Testis (tissue), 2 donors: ENCODE measurements at regions not wholly inside any gene's neighbourhood (a gene's known extent, or its start where the extent isn't known, plus 50 kb on each side); places are given as distances from the start of the nearest gene placed in this dataset.

Experiments used
- DNase-seq: peaks from one replicate; pipeline ENCODE4 v3.0.0-alpha.2; 2019
- H3K27ac ChIP-seq, 2 donors: fragments of 200-600 bp; sonication (generic); one replicate each; pipeline ENCODE4 v1.5.1; 2019
- H3K27me3 ChIP-seq: fragments of 200-600 bp; sonication (generic); one replicate; pipeline ENCODE4 v1.5.1; 2019
- H3K36me3 ChIP-seq: fragments of 200-600 bp; sonication (generic); one replicate; pipeline ENCODE4 v1.5.1; 2017; ENCODE audit warnings: low read depth; ENCODE audit errors: missing control alignments
- H3K4me1 ChIP-seq: fragments of 200-600 bp; sonication (generic); one replicate; pipeline ENCODE4 v1.5.1; 2019
- H3K4me3 ChIP-seq, 2 donors: fragments of 200-600 bp; sonication (generic); one replicate each; pipeline ENCODE4 v1.5.1; 2017 to 2019
- H3K9me3 ChIP-seq: fragments of 200-600 bp; sonication (generic); one replicate; pipeline ENCODE4 v1.5.1; 2017
- CTCF ChIP-seq, 3 experiments: fragments of 450-650 bp in 2 of 3; fragments of 200-600 bp in 1 of 3; sonication (generic) in 1 of 3; IDR thresholded peaks; one replicate each; pipeline ENCODE4 v1.5.1; 2016 to 2019; ENCODE audit warnings: antibody characterized with exemption in 3 of 3, mild to moderate bottlenecking in 2 of 3, moderate library complexity in 1 of 3
- POLR2A ChIP-seq: fragments of 450-650 bp; IDR thresholded peaks from one replicate; pipeline ENCODE4 v1.6.1; 2017; ENCODE audit warnings: antibody characterized with exemption, mild to moderate bottlenecking, moderate library complexity
- WGBS, 2 donors: methylation state at CpG; one replicate each; pipeline ENCODE4 v1.1.5; 2018; 5-methylcytosine and 5-hydroxymethylcytosine counted together
- intact Hi-C: fragments of 100-400 bp; cut with DNase I; formaldehyde crosslinking; loops from one replicate; pipeline ENCODE4 v1.15.1; 2023; ENCODE audit warnings: low total_unique reads

- TF ChIP-seq CTCF (IDR thresholded peaks at IDR 0.05) (no peak), POLR2A (no peak)
These were observed 103.6 kb downstream of the MACIR start for GRCh38 chr5:103362211-103362610.

GRCh38 chr5:103360475-103360874 lies 101.9 kb downstream of the MACIR start:
- no peak for TF ChIP-seq POLR2A
- TF ChIP-seq CTCF (IDR thresholded peaks at IDR 0.05): no peak
- no peaks in the 10 kb centered on the region for H3K36me3 ChIP-seq
- no peak overlapping the region for H3K4me3 ChIP-seq
- H3K9me3 ChIP-seq: no peaks in the 10 kb centered on the region
- H3K4me1 ChIP-seq: no peaks in the 10 kb centered on the region
- DNase-seq: no peak
- H3K27ac ChIP-seq: no peak overlapping the region
- intact Hi-C loops: no loop called here
- no peaks in the 10 kb centered on the region for H3K27me3 ChIP-seq

More at GRCh38 chr5:103362211-103362610, 103.6 kb downstream of the MACIR start:
- Histone ChIP-seq H3K9me3 (no peaks in the 10 kb centered on the region), H3K4me1 (no peaks in the 10 kb centered on the region), H3K27ac (no peak overlapping the region), H3K4me3 (no peak overlapping the region), H3K36me3 (no peaks in the 10 kb centered on the region), H3K27me3 (no peaks in the 10 kb centered on the region)
- intact Hi-C loops: no loop called here
- DNase-seq: no peak
- WGBS, 2 donors: 77 to 99% methylated on average over 3 of the region's 3 CpGs

DNA sequence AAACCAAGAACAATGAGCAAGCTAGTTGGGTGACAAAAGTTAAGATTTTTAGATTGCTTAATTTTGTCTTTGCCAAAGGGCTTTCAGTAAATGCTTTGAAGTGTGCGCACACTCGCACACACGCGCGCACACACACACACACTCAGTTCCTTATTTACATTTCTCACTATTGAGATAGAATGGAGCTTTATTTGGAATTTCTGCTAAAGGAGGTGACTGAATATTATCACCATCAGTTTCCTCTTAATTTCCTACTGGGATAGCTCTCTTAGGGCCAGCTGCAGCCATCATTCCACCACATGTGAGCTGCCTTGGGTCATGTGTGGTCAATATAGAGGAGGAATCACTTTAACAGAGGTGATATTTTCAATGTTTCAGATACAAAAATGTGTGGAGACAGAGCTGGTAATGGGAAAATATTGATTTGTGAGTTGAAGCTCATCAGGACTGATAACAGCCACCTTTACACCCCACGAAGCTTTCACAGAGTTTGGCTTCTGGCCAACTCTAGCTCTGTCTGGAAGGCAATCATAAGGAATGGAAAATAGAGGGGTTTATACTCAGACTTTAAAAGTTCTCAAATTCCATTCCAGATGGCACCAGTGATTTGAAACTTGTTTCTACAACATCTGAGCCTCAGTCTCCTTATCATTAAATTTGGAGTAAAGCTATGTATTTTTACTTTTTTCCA lies 99.9 kb downstream of the MACIR start:
- no peak overlapping the region for H3K4me3 ChIP-seq
- H3K9me3 ChIP-seq: no peaks in the 10 kb centered on the region
- no peak for DNase-seq
- no peak for TF ChIP-seq POLR2A
- TF ChIP-seq CTCF (IDR thresholded peaks at IDR 0.05): no peak
- WGBS, 2 donors: 71 to 76% methylated on average over 6 of the region's 6 CpGs
- H3K36me3 ChIP-seq: no peaks in the 10 kb centered on the region
- intact Hi-C loops: no loop called here
- H3K27me3 ChIP-seq: no peaks in the 10 kb centered on the region
- H3K4me1 ChIP-seq: no peaks in the 10 kb centered on the region
- H3K27ac ChIP-seq: no peak overlapping the region

DNA sequence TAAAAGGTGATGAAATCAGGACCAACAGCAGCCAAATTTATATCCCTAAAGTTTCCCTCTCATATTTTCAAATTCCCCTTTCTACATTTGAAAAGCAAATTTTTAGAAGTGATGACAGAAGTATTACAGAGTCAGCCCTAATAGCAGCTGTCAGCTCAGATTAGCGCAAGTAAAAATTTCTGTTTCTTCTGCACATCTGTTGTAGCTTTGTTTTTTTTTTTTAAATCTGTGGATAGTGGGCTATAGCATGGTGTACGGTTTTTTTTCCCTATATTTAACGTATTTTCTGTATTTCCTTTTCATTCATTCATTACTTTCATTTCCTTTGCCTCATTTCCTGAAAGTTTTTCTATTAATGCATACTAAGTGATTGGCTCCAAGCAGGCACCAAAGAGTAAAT lies 99.1 kb downstream of the MACIR start:
- H3K4me1 ChIP-seq: no peaks in the 10 kb centered on the region
- TF ChIP-seq CTCF (IDR thresholded peaks at IDR 0.05) (no peak), POLR2A (no peak)
- no peaks in the 10 kb centered on the region for H3K27me3 ChIP-seq
- no peaks in the 10 kb centered on the region for H3K36me3 ChIP-seq
- DNase-seq: no peak
- H3K9me3 ChIP-seq: no peaks in the 10 kb centered on the region
- no peak overlapping the region for H3K27ac ChIP-seq
- intact Hi-C loops: no loop called here
- WGBS, 2 donors: 75% methylated on average over 3 of the region's 3 CpGs
- H3K4me3 ChIP-seq: no peak overlapping the region
